ENCODE measurements at regions not wholly inside any gene's neighbourhood (a gene's known extent, or its start where the extent isn't known, plus 50 kb on each side); places are given as distances from the start of the nearest gene placed in this dataset.

DNA sequence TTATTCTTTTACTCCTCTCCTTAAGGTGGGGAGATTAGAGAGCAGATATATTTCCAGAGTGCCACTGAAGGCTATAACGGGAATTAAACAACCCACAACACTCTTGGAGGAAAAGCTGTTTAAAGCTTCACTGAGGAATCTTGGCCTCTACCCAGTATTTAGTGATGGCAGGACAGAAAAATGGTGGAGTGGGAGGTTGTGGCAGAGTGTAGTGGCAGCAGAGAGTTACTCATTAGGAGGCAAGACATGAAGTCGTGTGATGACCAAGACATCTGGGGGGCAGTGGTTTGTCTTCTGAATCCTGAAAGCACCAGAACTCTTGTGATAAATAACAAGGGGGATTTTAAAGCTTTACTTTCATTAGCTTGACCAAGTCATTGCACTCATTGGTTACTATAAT lies 563.5 kb upstream of the SLITRK5 start:
- TF ChIP-seq EZH2phosphoT487 (IDR thresholded peaks at IDR 0.05; ENCODE audit: insufficient read depth, low read depth), result no peak
- no peak for TF ChIP-seq EZH2 (IDR thresholded peaks at IDR 0.05; ENCODE audit: insufficient read depth, poor library complexity, severe bottlenecking)

Data from GM23248 (cell line).